GM23338 (cell line): ENCODE measurements at regions not wholly inside any gene's neighbourhood (a gene's known extent, or its start where the extent isn't known, plus 50 kb on each side); places are given as distances from the start of the nearest gene placed in this dataset.

Source experiments
- ATAC-seq: fragments of 200-7000 bp; cut with Tn5 transposase; 3 replicates; pipeline ENCODE4 v1.9.1; 2020
- DNase-seq: peaks from one replicate; pipeline ENCODE4 v3.0.0-alpha.2; 2015; ENCODE audit warnings: low spot score
- H2AFZ ChIP-seq: fragments of 200-600 bp; sonication (generic); 2 replicates; pipeline ENCODE4 v1.8.0; 2016; ENCODE audit warnings: antibody characterized with exemption, mild to moderate bottlenecking, moderate library complexity
- H3F3A ChIP-seq: fragments of 200-600 bp; sonication (generic); replicated peaks from 2 replicates; pipeline ENCODE4 v1.8.0; 2017; ENCODE audit warnings: antibody characterized with exemption, mixed run types, low read depth
- H3K27ac ChIP-seq: fragments of 200-600 bp; sonication (generic); 2 replicates; pipeline ENCODE4 v1.6.1; 2016; ENCODE audit warnings: low read depth
- H3K27me3 ChIP-seq: fragments of 200-600 bp; sonication (generic); 2 replicates; pipeline ENCODE4 v1.8.0; 2016; ENCODE audit warnings: mild to moderate bottlenecking, mixed run types, moderate library complexity; ENCODE audit not compliant: insufficient read depth
- H3K36me3 ChIP-seq: fragments of 200-600 bp; sonication (generic); 2 replicates; pipeline ENCODE4 v1.8.0; 2016; ENCODE audit warnings: mild to moderate bottlenecking; ENCODE audit not compliant: insufficient read depth
- H3K4me1 ChIP-seq: fragments of 200-600 bp; sonication (generic); 2 replicates; pipeline ENCODE4 v1.8.0; 2016; ENCODE audit warnings: mild to moderate bottlenecking, moderate library complexity; ENCODE audit not compliant: insufficient read depth
- H3K4me2 ChIP-seq: fragments of 200-600 bp; sonication (generic); 2 replicates; pipeline ENCODE4 v1.7.1; 2017; ENCODE audit warnings: mixed run types
- H3K4me3 ChIP-seq: fragments of 200-600 bp; sonication (generic); 2 replicates; pipeline ENCODE4 v1.6.1; 2016; ENCODE audit warnings: mixed run types
- H3K79me2 ChIP-seq: fragments of 200-600 bp; sonication (generic); replicated peaks from 2 replicates; pipeline ENCODE4 v1.8.0; 2017; ENCODE audit warnings: mild to moderate bottlenecking; ENCODE audit not compliant: insufficient read depth
- H3K9me2 ChIP-seq: fragments of 200-600 bp; sonication (generic); 2 replicates; pipeline ENCODE4 v1.8.0; 2017; ENCODE audit not compliant: insufficient read depth
- H4K20me1 ChIP-seq: fragments of 200-600 bp; sonication (generic); replicated peaks from 2 replicates; pipeline ENCODE4 v1.8.0; 2017; ENCODE audit warnings: mild to moderate bottlenecking; ENCODE audit not compliant: insufficient read depth
- H3K27ac Mint-ChIP-seq: 2 replicates; pipeline ENCODE4 v1.8.0; 2020; ENCODE audit warnings: inconsistent platforms, mild to moderate bottlenecking, moderate library complexity, mixed read lengths
- H3K27me3 Mint-ChIP-seq: 3 replicates; pipeline ENCODE4 v1.8.0; 2022; ENCODE audit warnings: low read depth, mild to moderate bottlenecking, moderate library complexity, mixed read lengths, inconsistent platforms; ENCODE audit not compliant: insufficient read depth, poor library complexity
- H3K36me3 Mint-ChIP-seq: 3 replicates; pipeline ENCODE4 v1.8.0; 2021; ENCODE audit warnings: low read depth, mild to moderate bottlenecking, inconsistent platforms, moderate library complexity, mixed read lengths
- H3K4me1 Mint-ChIP-seq: 3 replicates; pipeline ENCODE4 v1.8.0; 2020; ENCODE audit warnings: mild to moderate bottlenecking, inconsistent platforms, mixed read lengths
- H3K4me3 Mint-ChIP-seq: 3 replicates; pipeline ENCODE4 v1.8.0; 2021; ENCODE audit warnings: moderate library complexity, mild to moderate bottlenecking, inconsistent platforms, mixed read lengths
- H3K9me3 Mint-ChIP-seq: 3 replicates; pipeline ENCODE4 v1.8.0; 2020; ENCODE audit warnings: moderate library complexity, mild to moderate bottlenecking, inconsistent platforms, mixed read lengths
- CREB1 ChIP-seq: fragments of 250-450 bp; sonication (Bioruptor Pico); IDR thresholded peaks from 2 replicates; pipeline ENCODE4 v1.5.0; 2020; ENCODE audit warnings: low read depth, mild to moderate bottlenecking, moderate library complexity
- CTCF ChIP-seq, 2 experiments: fragments of 200-600 bp in 1 of 2; sonication (generic) in 1 of 2; conservative IDR thresholded peaks; 2 replicates each; pipeline versions ENCODE4 v1.5.1 to v1.6.1; 2016 to 2017; ENCODE audit warnings: antibody characterized with exemption in 2 of 2, low read depth in 2 of 2, mild to moderate bottlenecking in 2 of 2, moderate library complexity in 1 of 2
- ETS1 ChIP-seq: IDR thresholded peaks from 2 replicates; pipeline ENCODE4 v1.6.1; 2016; ENCODE audit warnings: antibody characterized with exemption
- EZH2 ChIP-seq: fragments of 200-600 bp; sonication (generic); IDR thresholded peaks from one replicate; pipeline ENCODE4 v1.8.0; 2017; ENCODE audit warnings: antibody characterized with exemption, mild to moderate bottlenecking, low read depth; ENCODE audit not compliant: unreplicated experiment
- EZH2phosphoT487 ChIP-seq: fragments of 200-600 bp; sonication (generic); IDR thresholded peaks from one replicate; pipeline ENCODE4 v1.8.1; 2018; ENCODE audit warnings: antibody characterized with exemption; ENCODE audit not compliant: unreplicated experiment
- JUNB ChIP-seq: IDR thresholded peaks from one replicate; pipeline ENCODE4 v1.6.1; 2016; ENCODE audit warnings: antibody characterized with exemption; ENCODE audit not compliant: unreplicated experiment
- NANOG ChIP-seq: IDR thresholded peaks from 2 replicates; pipeline ENCODE4 v1.6.1; 2016; ENCODE audit warnings: antibody characterized with exemption, borderline replicate concordance
- POLR2AphosphoS5 ChIP-seq: IDR thresholded peaks from 2 replicates; pipeline ENCODE4 v1.6.1; 2016; ENCODE audit warnings: antibody characterized with exemption, low read depth
- REST ChIP-seq: IDR thresholded peaks from one replicate; pipeline ENCODE4 v1.6.1; 2018; ENCODE audit warnings: antibody characterized with exemption; ENCODE audit not compliant: unreplicated experiment
- STAT1 ChIP-seq: IDR thresholded peaks from one replicate; pipeline ENCODE4 v1.6.1; 2016; ENCODE audit warnings: antibody characterized with exemption; ENCODE audit not compliant: unreplicated experiment
- ZNF114 ChIP-seq: fragments of 250-450 bp; sonication (Bioruptor Pico); IDR thresholded peaks from 2 replicates; pipeline ENCODE4 v1.5.0; 2020; ENCODE audit warnings: mild to moderate bottlenecking, moderate library complexity
- ZNF331 ChIP-seq: fragments of 250-450 bp; sonication (Bioruptor Pico); IDR thresholded peaks from 2 replicates; pipeline ENCODE4 v1.5.0; 2020; ENCODE audit warnings: low read depth, mild to moderate bottlenecking, moderate library complexity
- ZNF462 ChIP-seq: fragments of 250-450 bp; sonication (Bioruptor Pico); IDR thresholded peaks from 2 replicates; pipeline ENCODE4 v1.5.0; 2020; ENCODE audit warnings: mild to moderate bottlenecking, moderate library complexity

GRCh38 chr2:55811048-55811447 is 112.5 kb downstream of the EFEMP1 start:
- Histone ChIP-seq H3F3A (no peaks in the 10 kb centered on the region), H4K20me1 (no peaks in the 10 kb centered on the region), H3K9me2 (no peaks in the 10 kb centered on the region), H3K4me3 (no peak overlapping the region), H3K4me1 (peaks cover 12% of the 10 kb centered on the region), H3K27me3 (no peaks in the 10 kb centered on the region), H3K36me3 (0 out of 2 replicates have a peak, but pooled peaks cover 3% of the 10 kb centered on the region), H3K4me2 (no peak overlapping the region), H3K79me2 (no peaks in the 10 kb centered on the region), H3K27ac (no peak overlapping the region), H2AFZ (no peak overlapping the region)
- peaks cover 19% of the 10 kb centered on the region for H3K9me3 Mint-ChIP-seq
- no peaks in the 10 kb centered on the region for H3K27me3 Mint-ChIP-seq
- no peak overlapping the region for H3K4me3 Mint-ChIP-seq
- no peak for ATAC-seq
- TF ChIP-seq ZNF462 (CRISPR knock-in tag) (no peak), JUNB (no peak), CTCF (conservative IDR thresholded peaks at IDR 0.05; ENCODE audit: low read depth in 2 of 2) (no peak), CREB1 (CRISPR knock-in tag) (no peak), POLR2AphosphoS5 (no peak), EZH2phosphoT487 (no peak), NANOG (no peak), ZNF331 (CRISPR knock-in tag) (no peak), ETS1 (no peak), REST (no peak), STAT1 (no peak), EZH2 (no peak), ZNF114 (CRISPR knock-in tag) (no peak)
- DNase-seq: no peak
- H3K36me3 Mint-ChIP-seq: peaks cover 7% of the 10 kb centered on the region; the same call in 2 of the 3 replicates
- peaks cover 15% of the 10 kb centered on the region for H3K4me1 Mint-ChIP-seq
- H3K27ac Mint-ChIP-seq: no peak overlapping the region
